HCT116 (cell line): ENCODE measurements at regions not wholly inside any gene's neighbourhood (a gene's known extent, or its start where the extent isn't known, plus 50 kb on each side); places are given as distances from the start of the nearest gene placed in this dataset.

Source experiments
- ATAC-seq: fragments of 200-7000 bp; cut with Tn5 transposase; 2 replicates; pipeline ENCODE4 v1.9.1; 2020; ENCODE audit warnings: mild to moderate bottlenecking, moderate library complexity
- BruUV-seq: library from RNA; stranded (reverse); fragments of 400-500 nt; replicated peaks from 2 replicates; lab custom pipeline; 2021; lab: Mats Ljungman, UMichigan
- CTCF ChIA-PET: fragments of 300-600 bp; sonication (Branson Sonifier 250); formaldehyde crosslinking; loops from one replicate; lab custom pipeline; 2021; ENCODE audit warnings: antibody characterized with exemption; lab: Charles Lee
- POLR2A ChIA-PET: fragments of 300-600, 350-600 bp; sonication (Branson Sonifier 250); formaldehyde crosslinking; loops from one replicate; lab custom pipeline; 2021; ENCODE audit warnings: antibody characterized with exemption; lab: Charles Lee
- RAD21 ChIA-PET, 2 experiments: fragments of 300-600 bp; sonication (Branson Sonifier 250); formaldehyde crosslinking; loops; one replicate each; lab custom pipeline; 2023; ENCODE audit warnings: low total read pairs in 2 of 2; ENCODE audit not compliant: uncharacterized antibody in 2 of 2, unreplicated experiment in 2 of 2, low non-redundant PET in 1 of 2; lab: Charles Lee
- DNase-seq: peaks from one replicate; pipeline ENCODE4 v3.0.0-alpha.2; 2010; ENCODE audit warnings: low read depth, low spot score
- H2AFZ ChIP-seq: fragments of 200-600 bp; shearing (Covaris generic), sonication (generic); 2 replicates; pipeline ENCODE4 v1.6.1; 2017; ENCODE audit warnings: low read depth, mixed run types, mixed read lengths, antibody characterized with exemption, low read length; ENCODE audit not compliant: poor library complexity, severe bottlenecking
- H3K27ac ChIP-seq: 2 replicates; pipeline ENCODE4 v1.5.1; 2012; ENCODE audit warnings: low read depth, low read length
- H3K27me3 ChIP-seq: fragments of 200-600 bp; sonication (generic); 2 replicates; pipeline ENCODE4 v1.6.1; 2016; ENCODE audit warnings: mixed run types, low read length, mixed read lengths; ENCODE audit not compliant: insufficient read depth
- H3K36me3 ChIP-seq, 2 experiments: fragments of 200-500 bp in 1 of 2; fragments of 200-600 bp in 1 of 2; sonication (Bioruptor generic) in 1 of 2; sonication (generic) in 1 of 2; 2 replicates each; pipeline versions ENCODE4 v1.5.1 to v1.6.1; 2014 to 2016; ENCODE audit warnings: low read length in 2 of 2, inconsistent platforms in 1 of 2, mixed read lengths in 1 of 2, mixed run types in 1 of 2; ENCODE audit not compliant: insufficient read depth in 2 of 2, control insufficient read depth in 1 of 2
- H3K4me1 ChIP-seq, 2 experiments: fragments of 200-600 bp in 1 of 2; sonication (generic) in 1 of 2; 2 replicates each; pipeline versions ENCODE4 v1.5.1 to v1.6.1; 2012 to 2017; ENCODE audit warnings: low read length in 2 of 2, inconsistent platforms in 1 of 2, mild to moderate bottlenecking in 1 of 2, mixed read lengths in 1 of 2, mixed run types in 1 of 2, moderate library complexity in 1 of 2; ENCODE audit not compliant: insufficient read depth in 2 of 2, control insufficient read depth in 1 of 2
- H3K4me2 ChIP-seq: fragments of 200-600 bp; sonication (generic); 2 replicates; pipeline ENCODE4 v1.6.1; 2017; ENCODE audit warnings: mixed run types, low read length, mixed read lengths
- H3K4me3 ChIP-seq, 2 experiments: fragments of 200-600 bp in 1 of 2; sonication (generic) in 1 of 2; replicated peaks in 1 of 2; 2 replicates each; pipeline ENCODE4 v1.5.1; 2011 to 2016; ENCODE audit warnings: low read length in 2 of 2, control low read depth in 1 of 2, low read depth in 1 of 2, mild to moderate bottlenecking in 1 of 2, mixed read lengths in 1 of 2, mixed run types in 1 of 2
- H3K79me2 ChIP-seq: fragments of 200-600 bp; sonication (generic); 2 replicates; pipeline ENCODE4 v1.6.1; 2017; ENCODE audit warnings: mild to moderate bottlenecking, mixed run types, low read length, moderate library complexity, mixed read lengths; ENCODE audit not compliant: insufficient read depth
- H3K9ac ChIP-seq: fragments of 200-600 bp; sonication (generic); 2 replicates; pipeline ENCODE4 v1.6.1; 2016; ENCODE audit warnings: low read length, mixed read lengths
- H3K9me2 ChIP-seq: fragments of 200-600 bp; sonication (generic), shearing (Covaris generic); 2 replicates; pipeline ENCODE4 v1.6.1; 2017; ENCODE audit warnings: mixed run types, mild to moderate bottlenecking, moderate library complexity; ENCODE audit not compliant: insufficient read depth
- H3K9me3 ChIP-seq, 2 experiments: fragments of 200-500 bp in 1 of 2; fragments of 200-600 bp in 1 of 2; sonication (Bioruptor generic) in 1 of 2; sonication (generic) in 1 of 2; 2 replicates each; pipeline ENCODE4 v1.6.1; 2014 to 2017; ENCODE audit warnings: low read length in 2 of 2, mixed read lengths in 2 of 2, inconsistent platforms in 1 of 2, low read depth in 1 of 2, mild to moderate bottlenecking in 1 of 2, mixed run types in 1 of 2, moderate library complexity in 1 of 2; ENCODE audit not compliant: control insufficient read depth in 1 of 2, insufficient read depth in 1 of 2
- H4K20me1 ChIP-seq: fragments of 200-600 bp; sonication (generic), shearing (Covaris generic); 2 replicates; pipeline ENCODE4 v1.6.1; 2017; ENCODE audit warnings: mixed run types, mild to moderate bottlenecking, moderate library complexity; ENCODE audit not compliant: insufficient read depth
- CBX3 ChIP-seq: IDR thresholded peaks from 2 replicates; pipeline ENCODE4 v1.6.1; 2012; ENCODE audit warnings: low read depth
- EZH2phosphoT487 ChIP-seq: fragments of 200-600 bp; IDR thresholded peaks from 2 replicates; pipeline ENCODE4 v1.6.1; 2018; ENCODE audit warnings: antibody characterized with exemption, borderline replicate concordance
- JUND ChIP-seq: IDR thresholded peaks from 2 replicates; pipeline ENCODE4 v1.6.1; 2012
- POLR2A ChIP-seq: IDR thresholded peaks from 2 replicates; pipeline ENCODE4 v1.7.0; 2011; ENCODE audit warnings: borderline replicate concordance; ENCODE audit not compliant: insufficient read depth, insufficient read length; ENCODE audit errors: extremely low read depth
- POLR2AphosphoS5 ChIP-seq: IDR thresholded peaks from 2 replicates; pipeline ENCODE4 v1.6.1; 2011; ENCODE audit warnings: mild to moderate bottlenecking, low read depth, low read length, moderate library complexity
- RAD21 ChIP-seq: IDR thresholded peaks from 2 replicates; pipeline ENCODE4 v1.6.1; 2012; ENCODE audit warnings: low read depth, mild to moderate bottlenecking
- REST ChIP-seq: IDR thresholded peaks from 2 replicates; pipeline ENCODE4 v1.6.1; 2012; ENCODE audit warnings: low read depth
- SP1 ChIP-seq: IDR thresholded peaks from 2 replicates; pipeline ENCODE4 v1.6.1; 2012; ENCODE audit warnings: low read depth
- TCF7L2 ChIP-seq: IDR thresholded peaks from 2 replicates; pipeline ENCODE4 v1.7.0; 2011; ENCODE audit warnings: borderline replicate concordance, inconsistent platforms; ENCODE audit not compliant: insufficient read depth, insufficient read length; ENCODE audit errors: extremely low read depth
- ZBTB33 ChIP-seq: IDR thresholded peaks from 2 replicates; pipeline ENCODE4 v1.6.1; 2011; ENCODE audit warnings: mild to moderate bottlenecking, low read length, moderate library complexity; ENCODE audit not compliant: insufficient replicate concordance; ENCODE audit errors: extremely low read depth
- ZFX ChIP-seq: fragments of 450-650 bp; IDR thresholded peaks from 2 replicates; pipeline ENCODE4 v1.6.1; 2017
- intact Hi-C: fragments of 100-400 bp; cut with micrococcal nuclease; formaldehyde crosslinking; loops from 2 replicates; pipeline ENCODE4 v1.10.0; 2022
- TF ChIP-seq, protein P1 (sequence below): IDR thresholded peaks from 2 replicates; pipeline ENCODE4 v1.6.1; 2012
- TF ChIP-seq, protein P2 (sequence below): IDR thresholded peaks from 2 replicates; pipeline ENCODE4 v1.6.1; 2012

GRCh38 chr4:144801731-144802130 is 155.8 kb downstream of the HHIP start:
- no peaks in the 10 kb centered on the region for H3K79me2 ChIP-seq
- CTCF ChIA-PET = no interaction called here
- H3K4me1 ChIP-seq = no peaks in the 10 kb centered on the region
- H3K9me3 ChIP-seq = no peaks in the 10 kb centered on the region
- H3K36me3 ChIP-seq = no peaks in the 10 kb centered on the region
- H3K4me3 ChIP-seq = no peak overlapping the region
- no peak overlapping the region for H3K27ac ChIP-seq
- DNase-seq (no peak), ATAC-seq (no peak)
- RAD21 ChIA-PET = no interaction called here
- no peak overlapping the region for H3K4me2 ChIP-seq
- no peaks in the 10 kb centered on the region for H4K20me1 ChIP-seq
- no peaks in the 10 kb centered on the region for H3K9me2 ChIP-seq
- POLR2A ChIA-PET = no interaction called here
- intact Hi-C loops = no loop called here
- H3K27me3 ChIP-seq = no peaks in the 10 kb centered on the region
- no peak for TF ChIP-seq ZFX
- no peak for TF ChIP-seq TCF7L2
- H2AFZ ChIP-seq = no peak overlapping the region
- BruUV-seq = no TSS peak
- H3K9ac ChIP-seq = no peak overlapping the region

DNA sequence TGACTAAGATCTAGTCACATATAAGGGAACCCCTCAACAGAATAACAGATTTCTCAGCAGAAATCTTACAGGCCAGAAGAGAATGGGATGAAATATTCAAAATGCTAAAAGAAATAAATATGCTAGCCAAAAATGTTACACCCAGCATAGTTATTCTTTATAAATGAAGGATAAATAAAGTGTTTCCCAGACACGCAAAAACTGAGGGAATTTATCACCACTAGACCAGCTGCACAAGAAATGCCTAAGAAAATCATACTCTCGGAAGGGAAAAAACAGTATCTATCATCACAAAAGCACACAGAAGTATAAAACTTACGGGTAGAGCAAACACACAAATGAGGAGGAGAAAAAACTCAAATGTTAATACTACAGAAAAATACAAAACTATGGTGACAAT is 162.1 kb downstream of the HHIP start:
- TF ChIP-seq JUND (no peak), POLR2AphosphoS5 (no peak), ZFX (no peak), POLR2A (no peak), SP1 (no peak), EZH2phosphoT487 (no peak), ZBTB33 (no peak), RAD21 (no peak), REST (no peak), CBX3 (no peak)
- TF ChIP-seq, protein P1, sequence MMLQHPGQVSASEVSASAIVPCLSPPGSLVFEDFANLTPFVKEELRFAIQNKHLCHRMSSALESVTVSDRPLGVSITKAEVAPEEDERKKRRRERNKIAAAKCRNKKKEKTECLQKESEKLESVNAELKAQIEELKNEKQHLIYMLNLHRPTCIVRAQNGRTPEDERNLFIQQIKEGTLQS = no peak
- TF ChIP-seq, protein P2, sequence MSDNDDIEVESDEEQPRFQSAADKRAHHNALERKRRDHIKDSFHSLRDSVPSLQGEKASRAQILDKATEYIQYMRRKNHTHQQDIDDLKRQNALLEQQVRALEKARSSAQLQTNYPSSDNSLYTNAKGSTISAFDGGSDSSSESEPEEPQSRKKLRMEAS = no peak
- Histone ChIP-seq H3K27ac (no peak overlapping the region), H3K9ac (no peak overlapping the region), H3K4me2 (no peak overlapping the region), H3K9me2 (no peaks in the 10 kb centered on the region), H3K27me3 (no peaks in the 10 kb centered on the region), H4K20me1 (no peaks in the 10 kb centered on the region), H3K4me3 (no peak overlapping the region), H3K4me1 (no peaks in the 10 kb centered on the region), H3K36me3 (no peaks in the 10 kb centered on the region), H3K9me3 (no peaks in the 10 kb centered on the region), H3K79me2 (no peaks in the 10 kb centered on the region), H2AFZ (no peak overlapping the region)
- no peak for ATAC-seq
- RAD21 ChIA-PET = no interaction called here
- BruUV-seq = no TSS peak
- POLR2A ChIA-PET = no interaction called here
- no peak for DNase-seq
- intact Hi-C loops = no loop called here
- CTCF ChIA-PET = no interaction called here
